ENCODE measurements at regions not wholly inside any gene's neighbourhood (a gene's known extent, or its start where the extent isn't known, plus 50 kb on each side); places are given as distances from the start of the nearest gene placed in this dataset.
"Not testable (repeated sequence)": the region's sequence is repeated elsewhere in the genome, so short reads cannot be mapped to it uniquely, and the experiment has no call there.

- TF ChIP-seq ZFX (IDR thresholded peaks at IDR 0.05) (no peak), CTCF (conservative IDR thresholded peaks at IDR 0.05) (no peak)
- no peak overlapping the region for H3K27ac ChIP-seq
These were observed 145.7 kb upstream of the SULF2 start for GRCh38 chr20:47931002-47931401.

DNA sequence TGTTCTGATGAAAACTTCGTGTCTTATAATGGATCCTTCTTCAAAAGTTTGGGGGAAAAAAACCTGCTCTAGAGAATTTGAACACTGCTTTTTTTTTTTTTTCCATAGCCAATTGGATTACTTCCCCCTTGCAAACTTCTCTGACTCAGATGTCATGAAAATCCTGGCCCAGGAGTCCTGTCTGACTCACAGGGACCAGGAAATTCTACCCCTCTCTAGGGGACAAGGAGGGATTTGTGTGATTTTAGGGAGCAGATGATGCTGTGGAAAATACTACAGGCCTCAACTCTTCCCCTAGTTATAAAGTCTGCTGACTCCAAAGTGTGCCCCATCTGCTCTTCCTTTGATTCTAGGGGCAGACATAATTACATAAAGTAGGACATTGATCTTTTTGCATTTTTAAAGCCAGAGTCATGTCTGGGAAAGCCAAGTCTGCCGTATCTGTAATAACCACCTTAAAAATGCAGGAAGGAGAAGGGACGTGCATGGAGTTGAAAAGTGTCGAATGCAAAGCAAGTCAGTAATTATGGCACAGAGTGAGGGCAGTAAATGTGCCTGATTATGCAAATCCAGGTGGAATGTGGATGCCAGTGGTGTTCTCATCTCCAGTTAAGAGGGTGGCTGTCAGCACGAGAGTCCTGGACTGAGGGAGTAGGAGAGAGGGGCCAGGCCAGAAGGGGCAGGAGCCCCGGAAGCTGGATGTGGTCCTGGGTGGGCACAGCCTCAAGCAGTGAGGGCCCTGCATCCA, 144.3 kb upstream of the SULF2 start:
- H3K27ac ChIP-seq = no peak overlapping the region
- TF ChIP-seq ZFX (IDR thresholded peaks at IDR 0.05) (no peak), CTCF (conservative IDR thresholded peaks at IDR 0.05) (no peak)

DNA sequence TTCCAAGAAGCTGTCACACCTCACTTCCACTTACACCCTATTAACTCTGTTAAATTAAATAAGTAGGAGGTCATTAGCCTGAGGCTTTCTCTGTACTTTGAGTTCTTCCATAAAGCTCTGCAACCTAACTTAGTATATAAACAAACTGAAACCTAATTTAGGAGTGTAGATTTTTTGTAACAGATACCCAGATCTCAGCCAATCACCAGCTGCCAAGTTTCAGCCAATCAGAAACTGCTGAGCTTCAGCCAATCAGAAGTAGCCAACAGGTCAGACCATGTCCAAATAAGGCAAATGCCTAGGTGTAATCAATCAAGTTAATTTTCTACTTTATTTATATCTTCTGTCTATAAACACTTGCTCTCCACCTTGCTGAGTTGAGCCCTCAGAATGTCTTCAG, 142.7 kb upstream of the SULF2 start:
- TF ChIP-seq ZFX (IDR thresholded peaks at IDR 0.05) (no peak), CTCF (conservative IDR thresholded peaks at IDR 0.05) (no peak)

DNA sequence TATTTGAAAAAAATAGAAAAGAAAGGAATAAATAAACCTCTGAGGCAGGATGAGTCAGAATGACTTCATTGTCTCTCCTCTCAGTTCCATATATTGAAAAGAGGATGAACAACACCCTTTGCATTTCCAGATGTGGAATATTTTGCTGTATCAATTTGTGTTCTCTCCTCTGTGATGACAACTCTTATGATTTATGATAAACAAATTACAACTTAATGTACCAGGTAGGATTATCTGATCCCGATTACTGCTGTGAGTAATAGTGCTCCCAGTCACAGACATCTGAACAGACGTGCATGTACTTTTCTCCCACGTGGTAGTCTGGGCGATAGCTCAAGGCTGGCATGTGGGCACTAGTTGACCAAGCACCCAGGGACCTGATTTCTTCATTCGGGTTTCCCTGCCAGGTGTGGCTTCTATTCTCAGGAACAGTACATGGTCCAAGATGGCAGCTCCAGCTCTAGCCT, 142.1 kb upstream of the SULF2 start:
- H3K27ac ChIP-seq = no peak overlapping the region
- no peak for TF ChIP-seq ZFX (IDR thresholded peaks at IDR 0.05)
- TF ChIP-seq CTCF (conservative IDR thresholded peaks at IDR 0.05) = no peak

More for the DNA sequence above, 142.7 kb upstream of the SULF2 start:
- no peak overlapping the region for H3K27ac ChIP-seq

DNA sequence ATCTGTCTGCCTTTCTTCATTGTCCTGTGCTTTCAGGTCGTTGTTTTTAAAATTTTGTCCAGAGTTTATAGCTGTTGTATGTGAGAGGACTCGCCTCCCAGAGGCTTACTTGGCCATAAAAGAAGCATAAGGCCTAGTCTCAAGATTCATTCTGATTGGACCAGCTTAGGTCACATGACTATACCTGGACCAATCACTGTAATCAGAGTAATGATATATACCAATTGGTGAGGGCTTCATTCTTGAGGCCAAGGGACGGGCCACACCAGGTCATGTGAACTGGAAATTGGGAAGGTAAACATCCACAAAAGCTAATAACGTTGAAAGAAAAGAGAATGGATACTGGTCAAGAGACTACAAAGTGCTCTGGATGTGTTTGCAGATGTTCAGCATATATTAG, 141.4 kb upstream of the SULF2 start:
- TF ChIP-seq ZFX (IDR thresholded peaks at IDR 0.05) = no peak
- TF ChIP-seq CTCF (conservative IDR thresholded peaks at IDR 0.05) = no peak
- no peak overlapping the region for H3K27ac ChIP-seq

GRCh38 chr20:47925593-47925992, 140.3 kb upstream of the SULF2 start:
- no peak overlapping the region for H3K27ac ChIP-seq
- TF ChIP-seq CTCF (conservative IDR thresholded peaks at IDR 0.05) (no peak), ZFX (IDR thresholded peaks at IDR 0.05) (no peak)

DNA sequence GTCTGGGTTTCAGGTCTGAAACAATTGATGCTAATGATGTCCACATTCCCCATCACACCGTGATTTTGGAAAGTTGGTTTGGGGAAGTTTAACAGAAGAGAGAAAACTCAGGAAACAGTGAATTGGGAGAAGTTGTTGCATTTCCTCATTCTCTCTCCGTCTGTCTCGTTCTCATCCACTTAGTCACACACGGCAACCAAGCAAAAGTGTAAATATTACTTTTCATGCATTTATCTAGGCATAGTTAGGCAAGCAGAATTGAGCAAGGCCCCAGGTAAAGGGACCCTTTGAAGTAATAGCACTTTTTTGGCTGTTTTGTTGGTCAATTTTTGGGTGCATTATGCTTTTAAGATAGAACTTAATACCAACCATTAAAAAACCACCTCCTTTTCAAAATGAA, 137.0 kb upstream of the SULF2 start:
- TF ChIP-seq CTCF (conservative IDR thresholded peaks at IDR 0.05) (no peak), ZFX (IDR thresholded peaks at IDR 0.05) (no peak)
- no peak overlapping the region for H3K27ac ChIP-seq

DNA sequence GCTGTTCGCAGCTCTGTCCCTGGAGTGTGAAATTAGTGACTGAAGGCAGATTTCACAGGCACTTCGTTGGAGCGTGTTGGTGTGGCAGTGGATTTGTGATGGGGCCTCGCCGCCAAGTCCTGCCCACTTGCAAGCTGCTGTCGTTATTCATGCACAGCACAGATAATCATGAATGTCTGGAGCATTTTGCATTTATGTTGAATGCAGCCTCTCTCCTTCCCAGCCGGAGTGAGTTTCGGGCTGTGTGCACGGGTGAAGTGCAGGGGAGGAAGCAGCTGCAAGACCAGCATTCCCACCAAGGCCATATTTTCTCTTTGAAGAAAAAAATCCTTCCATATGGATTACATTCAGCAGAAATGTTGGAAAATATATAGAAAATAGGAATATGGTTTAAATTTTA, 136.5 kb upstream of the SULF2 start:
- not testable (repeated sequence) for H3K27ac ChIP-seq

Measured in C4-2B (cell line).